ENCODE measurements at regions not wholly inside any gene's neighbourhood (a gene's known extent, or its start where the extent isn't known, plus 50 kb on each side); places are given as distances from the start of the nearest gene placed in this dataset.

- Mint-ChIP-seq H3K27ac (no peak overlapping the region), H3K9me3 (no peaks in the 10 kb centered on the region), H3K4me3 (no peak overlapping the region), H3K4me1 (ENCODE audit: unreplicated experiment) (no peaks in the 10 kb centered on the region), H3K27me3 (no peaks in the 10 kb centered on the region), H3K36me3 (no peaks in the 10 kb centered on the region)
- DNase-seq (ENCODE audit: extremely low spot score, unreplicated experiment) = no peak
- TF ChIP-seq CTCF (conservative IDR thresholded peaks at IDR 0.05) = no peak
Observed at GRCh38 chrX:69565247-69565815, 50.6 kb upstream of the EDA start.
